Activated CD4-positive, alpha-beta T cell treated with anti-CD3 and anti-CD28 coated beads for 24 hours (primary cell): ENCODE measurements at regions not wholly inside any gene's neighbourhood (a gene's known extent, or its start where the extent isn't known, plus 50 kb on each side); places are given as distances from the start of the nearest gene placed in this dataset.
A peak's percentile ranks its signal among the peaks of the same experiment; 100 is the strongest.

ENCODE experiments used
- DNase-seq, 2 donors: peaks; one replicate each; pipeline ENCODE4 v3.0.0-alpha.2; 2020; ENCODE audit warnings: low read depth in 2 of 2

DNA sequence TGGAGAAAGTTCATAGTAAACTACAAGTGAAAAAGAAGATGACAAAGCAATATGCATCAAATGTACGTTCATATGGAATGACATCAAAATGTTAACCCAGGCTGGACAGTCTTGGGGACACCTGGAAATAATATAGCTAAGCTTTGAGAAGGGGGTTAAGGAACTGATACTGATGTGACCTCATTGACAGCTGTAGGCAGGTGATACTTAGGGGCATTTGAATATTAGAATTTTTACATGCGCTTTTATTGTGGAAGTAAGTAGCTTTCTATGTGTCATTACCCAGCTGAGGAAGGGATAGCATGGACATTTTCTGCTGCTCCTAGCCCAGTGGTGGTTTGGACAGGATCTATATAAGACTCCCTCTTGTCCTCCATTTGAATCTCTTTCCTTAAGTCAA lies 299.7 kb downstream of the CWC27 start:
- no peak for DNase-seq

DNA sequence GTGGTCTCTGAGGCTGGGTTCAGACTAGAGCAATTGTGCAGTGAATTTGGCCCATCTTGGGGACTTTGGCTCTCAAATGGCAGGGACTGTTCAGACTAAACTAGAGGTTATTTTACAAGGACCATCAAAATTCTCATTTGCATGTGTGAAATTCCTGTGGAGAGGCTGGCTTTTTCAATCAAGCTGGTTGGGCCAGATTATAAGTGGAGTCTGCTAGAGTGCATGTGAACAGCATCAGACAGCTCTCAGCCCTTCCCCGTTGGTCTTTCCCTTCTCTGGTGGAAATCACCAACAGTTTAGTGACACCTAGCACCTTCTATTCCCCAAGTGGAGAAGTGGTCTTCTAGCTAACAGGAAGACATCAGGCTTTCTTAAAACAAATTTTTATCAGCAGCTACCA lies 301.3 kb downstream of the CWC27 start:
- DNase-seq, result no peak

GRCh38 chr5:65072850-65073249 lies 304.1 kb downstream of the CWC27 start:
- no peak for DNase-seq

DNA sequence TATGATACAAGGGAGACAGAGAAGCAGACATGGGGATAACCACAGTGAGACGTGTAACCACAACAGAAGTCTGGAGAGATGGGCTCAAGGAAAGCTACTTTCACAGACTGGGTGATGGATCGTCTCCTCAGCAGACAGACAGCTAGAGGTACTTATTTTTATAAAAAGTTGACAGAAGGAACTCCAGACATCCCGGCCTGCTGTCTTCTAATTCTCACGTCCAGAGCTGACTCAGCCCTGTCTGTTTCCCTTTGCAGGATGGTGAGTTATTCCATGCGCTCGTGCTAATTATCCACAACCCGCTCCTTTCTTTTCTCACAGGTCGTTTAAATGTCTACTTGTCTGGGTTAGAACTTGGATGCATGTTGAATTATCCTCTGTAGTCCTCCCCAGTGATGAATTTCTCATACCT lies 304.5 kb downstream of the CWC27 start:
- DNase-seq, result no peak

DNA sequence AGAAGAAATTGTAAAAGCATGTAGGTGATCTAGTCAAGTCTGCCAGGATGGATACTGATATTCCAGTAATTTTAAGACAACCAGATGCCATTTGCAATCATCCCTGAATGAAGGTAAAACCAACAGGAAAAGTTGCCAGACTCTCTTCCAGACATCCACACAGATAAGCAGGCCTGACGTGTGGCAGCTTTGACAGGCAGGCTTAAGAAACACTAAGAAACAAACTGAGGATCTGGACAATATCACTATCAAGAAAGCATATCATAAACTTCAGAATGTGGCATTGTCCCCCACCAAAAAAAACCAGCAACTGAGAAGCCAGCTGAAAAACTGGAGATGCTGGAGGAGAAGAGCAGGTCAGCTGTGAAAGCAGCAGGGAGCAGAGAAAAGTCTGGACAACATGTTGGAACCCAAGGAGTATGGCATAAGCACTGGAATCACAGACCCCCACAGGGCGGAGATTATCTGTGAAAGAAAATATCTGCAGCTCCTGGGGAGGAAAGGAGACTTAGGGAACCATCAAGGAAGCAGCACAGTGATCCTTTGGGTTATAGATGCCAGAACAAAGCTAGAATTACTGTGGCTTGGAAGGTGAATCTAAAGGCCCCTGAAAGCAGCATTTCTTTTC lies 307.0 kb downstream of the CWC27 start:
- no peak for DNase-seq

DNA sequence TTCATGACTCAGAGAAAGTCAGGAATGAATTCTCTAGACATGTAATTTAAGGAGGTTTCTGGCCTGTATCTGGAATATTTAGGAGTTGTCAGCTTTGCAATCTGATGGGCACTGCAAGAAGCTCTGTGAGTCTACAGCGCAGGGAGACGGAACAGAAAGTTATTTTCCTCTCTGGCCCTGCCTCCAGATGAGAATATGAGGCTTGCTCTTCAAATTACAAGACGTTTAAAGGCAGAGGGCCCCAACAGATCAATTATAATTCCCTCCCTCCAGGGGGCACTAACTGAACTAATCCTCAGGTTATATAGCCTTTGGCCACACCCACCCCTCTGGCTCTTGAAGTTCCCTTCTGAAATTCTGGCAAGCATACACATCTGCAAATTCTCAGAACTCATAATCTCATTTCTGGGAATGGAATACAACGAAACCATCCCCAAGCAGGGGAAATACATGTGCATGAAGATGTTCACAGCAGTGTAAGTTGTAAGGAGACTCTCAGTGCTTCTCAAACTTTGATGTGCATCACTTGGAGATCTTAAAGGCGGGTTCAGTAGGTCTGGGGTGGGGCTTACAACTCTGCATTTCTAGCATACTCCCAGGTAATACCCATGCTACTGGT lies 307.6 kb downstream of the CWC27 start:
- peak; percentile 19 to 36 for DNase-seq

- DNase-seq, result no peak
Measured at GRCh38 chr5:65077653-65078052, 308.9 kb downstream of the CWC27 start.

- DNase-seq, result no peak
Measured at GRCh38 chr5:65078331-65078730, 309.6 kb downstream of the CWC27 start.

DNA sequence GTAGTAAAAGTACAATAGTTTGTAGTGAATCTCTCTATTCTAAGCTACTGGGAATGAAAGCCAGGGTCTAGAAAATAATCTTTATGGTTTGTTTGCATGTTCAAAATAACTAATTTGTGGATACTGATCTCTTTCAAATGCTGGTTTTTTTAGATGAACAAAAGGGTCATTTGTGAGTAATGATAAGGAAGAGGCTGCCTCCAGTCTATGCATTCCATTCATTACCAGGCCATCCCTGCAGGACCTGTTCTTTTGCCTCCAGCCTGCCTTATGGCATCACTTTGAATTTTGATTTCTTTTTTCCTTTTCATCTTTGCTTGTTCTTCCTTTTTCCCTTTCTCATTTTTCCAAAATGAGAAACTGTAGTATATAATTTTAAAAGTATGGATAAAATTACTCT lies 312.3 kb downstream of the CWC27 start:
- DNase-seq, result no peak

DNA sequence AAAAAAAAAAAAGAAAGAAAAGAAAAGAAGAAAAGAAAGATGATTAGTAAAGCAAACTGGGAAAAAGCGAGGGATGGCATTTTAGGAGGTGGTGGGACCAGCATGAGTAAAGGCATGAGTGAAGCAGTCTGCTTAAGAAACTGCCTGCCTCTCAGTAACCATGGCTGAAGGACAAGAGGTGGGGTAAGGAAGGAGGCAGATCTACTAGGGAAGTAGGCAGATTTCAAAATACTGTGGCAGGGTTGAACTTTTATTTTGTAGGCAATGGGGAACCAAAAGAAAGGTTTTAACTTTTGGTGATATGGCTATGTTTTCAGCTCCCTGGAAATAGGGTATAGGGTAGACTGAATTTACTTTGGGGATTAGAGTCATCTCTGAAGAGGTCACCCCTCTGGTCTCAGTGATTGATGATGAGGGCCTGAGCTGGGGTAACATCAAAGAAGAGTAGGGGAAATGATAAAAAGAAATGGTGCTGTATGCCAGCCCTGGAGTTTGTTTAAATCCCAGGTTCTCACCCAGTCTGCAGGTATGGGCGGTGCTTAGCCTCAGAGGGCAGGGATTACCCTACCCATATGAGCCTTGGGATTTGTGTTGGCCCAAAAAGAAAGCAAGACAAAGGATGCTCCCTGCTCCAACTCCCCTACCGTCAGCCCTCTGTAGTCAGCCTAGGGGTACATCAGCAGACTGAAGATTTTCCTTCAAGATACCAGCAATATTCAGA lies 316.2 kb downstream of the CWC27 start:
- DNase-seq, result no peak

GRCh38 chr5:65085516-65085850 lies 316.8 kb downstream of the CWC27 start:
- no peak for DNase-seq

DNA sequence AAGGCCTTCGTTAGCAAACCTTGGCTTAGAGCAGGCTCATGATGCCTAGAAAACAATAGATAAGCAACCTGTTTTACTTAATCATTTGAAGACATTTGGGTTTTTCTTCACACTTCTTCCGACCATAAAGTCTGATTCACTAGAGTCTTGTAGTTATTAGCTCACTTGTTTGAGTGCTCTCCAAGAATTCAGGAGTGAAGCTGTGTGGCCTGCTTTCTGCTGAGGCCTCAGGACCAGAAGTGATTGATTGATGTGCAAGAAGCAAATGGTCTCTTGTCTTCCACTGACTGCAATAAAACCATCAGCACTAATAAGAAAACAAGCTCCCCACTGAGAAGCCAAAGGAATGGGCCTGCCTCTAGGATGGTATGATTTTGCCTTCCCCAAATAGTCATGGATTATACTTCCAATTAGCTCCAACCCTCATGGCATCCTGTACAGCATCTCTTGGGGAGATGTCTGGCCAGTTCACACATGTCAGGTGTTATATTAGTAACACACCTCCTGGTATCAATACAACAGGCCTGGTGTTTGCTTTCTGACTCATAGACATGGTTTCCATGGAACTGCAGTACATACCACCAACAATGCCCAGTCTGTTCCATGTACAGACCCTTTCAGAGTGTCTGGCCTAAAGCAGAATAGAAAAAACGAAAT lies 317.6 kb downstream of the CWC27 start:
- DNase-seq, result no peak

GRCh38 chr5:65087154-65087553 lies 318.4 kb downstream of the CWC27 start:
- DNase-seq, result no peak

DNA sequence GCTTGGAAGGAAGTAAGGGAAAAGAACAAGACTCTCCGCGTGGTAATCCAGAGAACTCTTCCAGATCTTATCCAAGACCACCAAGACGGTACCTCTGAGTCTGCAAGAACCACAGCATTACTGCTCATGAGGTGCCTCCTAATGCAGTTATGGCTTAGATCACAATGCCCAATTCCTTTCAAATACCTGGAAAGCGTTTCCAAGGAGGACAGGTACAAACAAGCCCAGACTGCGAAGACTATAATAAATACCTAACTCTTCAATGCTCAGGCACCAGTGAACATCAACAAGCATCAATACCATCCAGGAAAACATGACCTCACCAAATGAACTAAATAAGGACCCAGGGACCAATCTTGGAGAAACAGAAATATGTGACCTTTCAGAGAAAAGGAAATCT lies 325.5 kb downstream of the CWC27 start:
- no peak for DNase-seq

DNA sequence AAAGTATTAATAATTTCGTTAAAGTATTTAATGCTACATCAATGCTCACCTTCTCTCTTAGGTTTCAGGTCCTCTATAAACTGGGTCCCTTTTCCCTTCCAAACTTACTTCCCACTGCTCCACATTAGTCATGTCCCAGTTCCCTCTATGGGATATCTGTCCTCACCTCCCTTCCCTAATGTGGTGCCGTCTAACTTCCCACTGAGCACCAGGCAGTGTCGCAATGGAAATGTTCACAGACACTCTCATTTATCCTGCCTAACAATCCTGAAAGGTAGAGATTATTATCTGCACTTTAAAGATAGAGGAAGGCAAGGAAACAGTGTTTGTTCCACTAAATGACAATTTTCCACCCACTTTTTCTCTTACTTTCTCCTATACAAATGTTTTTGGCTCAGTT lies 329.7 kb downstream of the CWC27 start:
- DNase-seq, result no peak
